ENCODE measurements at regions not wholly inside any gene's neighbourhood (a gene's known extent, or its start where the extent isn't known, plus 50 kb on each side); places are given as distances from the start of the nearest gene placed in this dataset.
"Not testable (repeated sequence)": the region's sequence is repeated elsewhere in the genome, so short reads cannot be mapped to it uniquely, and the experiment has no call there.

GRCh38 chr20:11692567-11692966 lies 225.1 kb upstream of the BTBD3 start:
- no peak for DNase-seq (ENCODE audit: low spot score)

GRCh38 chr20:11694467-11694866 lies 223.2 kb upstream of the BTBD3 start:
- no peak for DNase-seq (ENCODE audit: low spot score)

GRCh38 chr20:11697055-11697454 lies 220.6 kb upstream of the BTBD3 start:
- no peak for DNase-seq (ENCODE audit: low spot score)

- DNase-seq (ENCODE audit: low spot score), result no peak
Measured at GRCh38 chr20:11697646-11698045, 220.0 kb upstream of the BTBD3 start.

GRCh38 chr20:11698124-11698523 lies 219.6 kb upstream of the BTBD3 start:
- no peak for DNase-seq (ENCODE audit: low spot score)

- DNase-seq (ENCODE audit: low spot score), result no peak
Measured at GRCh38 chr20:11700831-11701230, 216.9 kb upstream of the BTBD3 start.

GRCh38 chr20:11702721-11703518 lies 214.8 kb upstream of the BTBD3 start:
- DNase-seq (ENCODE audit: low spot score), result no peak

- no peak for DNase-seq (ENCODE audit: low spot score)
Measured at GRCh38 chr20:11705512-11705911, 212.2 kb upstream of the BTBD3 start.

- not testable (repeated sequence) for DNase-seq (ENCODE audit: low spot score)
Measured at GRCh38 chr20:11708223-11708622, 209.5 kb upstream of the BTBD3 start.

GRCh38 chr20:11711214-11711613 lies 206.5 kb upstream of the BTBD3 start:
- no peak for DNase-seq (ENCODE audit: low spot score)

- no peak for DNase-seq (ENCODE audit: low spot score)
Measured at GRCh38 chr20:11712639-11713160, 205.0 kb upstream of the BTBD3 start.

- DNase-seq (ENCODE audit: low spot score), result no peak
Measured at GRCh38 chr20:11714886-11715285, 202.8 kb upstream of the BTBD3 start.

- no peak for DNase-seq (ENCODE audit: low spot score)
Measured at GRCh38 chr20:11716239-11716944, 201.3 kb upstream of the BTBD3 start.

- no peak for DNase-seq (ENCODE audit: low spot score)
Measured at GRCh38 chr20:11716945-11717248, 200.8 kb upstream of the BTBD3 start.

- no peak for DNase-seq (ENCODE audit: low spot score)
Measured at GRCh38 chr20:11717562-11717961, 200.1 kb upstream of the BTBD3 start.

GRCh38 chr20:11718474-11719094 lies 199.1 kb upstream of the BTBD3 start:
- no peak for DNase-seq (ENCODE audit: low spot score)

- no peak for DNase-seq (ENCODE audit: low spot score)
Measured at GRCh38 chr20:11719153-11719552, 198.5 kb upstream of the BTBD3 start.

GRCh38 chr20:11721411-11721810 lies 196.3 kb upstream of the BTBD3 start:
- DNase-seq (ENCODE audit: low spot score), result no peak

GRCh38 chr20:11724097-11724496 lies 193.6 kb upstream of the BTBD3 start:
- no peak for DNase-seq (ENCODE audit: low spot score)

GRCh38 chr20:11726026-11726425 lies 191.7 kb upstream of the BTBD3 start:
- no peak for DNase-seq (ENCODE audit: low spot score)

- no peak for DNase-seq (ENCODE audit: low spot score)
Measured at GRCh38 chr20:11727708-11728107, 190.0 kb upstream of the BTBD3 start.

- DNase-seq (ENCODE audit: low spot score), result no peak
Measured at GRCh38 chr20:11728937-11729336, 188.8 kb upstream of the BTBD3 start.

GRCh38 chr20:11729806-11730205 lies 187.9 kb upstream of the BTBD3 start:
- no peak for DNase-seq (ENCODE audit: low spot score)
